Endothelial cell (in vitro differentiated cells): ENCODE measurements at regions not wholly inside any gene's neighbourhood (a gene's known extent, or its start where the extent isn't known, plus 50 kb on each side); places are given as distances from the start of the nearest gene placed in this dataset.

Experiments
- DNase-seq: peaks from one replicate; pipeline ENCODE4 v3.0.0; 2021; ENCODE audit warnings: low spot score
- H3K27ac Mint-ChIP-seq: one replicate; pipeline ENCODE4 v1.8.0; 2021; ENCODE audit warnings: mixed read lengths, inconsistent platforms; ENCODE audit not compliant: unreplicated experiment
- H3K27me3 Mint-ChIP-seq: one replicate; pipeline ENCODE4 v1.8.0; 2021; ENCODE audit warnings: mild to moderate bottlenecking, moderate library complexity, mixed read lengths, inconsistent platforms; ENCODE audit not compliant: unreplicated experiment
- H3K36me3 Mint-ChIP-seq: one replicate; pipeline ENCODE4 v1.8.0; 2021; ENCODE audit warnings: mild to moderate bottlenecking, low read depth, mixed read lengths, inconsistent platforms; ENCODE audit not compliant: unreplicated experiment
- H3K4me1 Mint-ChIP-seq: one replicate; pipeline ENCODE4 v1.8.0; 2021; ENCODE audit warnings: mild to moderate bottlenecking, mixed read lengths, inconsistent platforms; ENCODE audit not compliant: unreplicated experiment
- H3K4me3 Mint-ChIP-seq: one replicate; pipeline ENCODE4 v1.8.0; 2021; ENCODE audit warnings: mild to moderate bottlenecking, mixed read lengths, inconsistent platforms; ENCODE audit not compliant: unreplicated experiment
- H3K9me3 Mint-ChIP-seq: one replicate; pipeline ENCODE4 v1.8.0; 2021; ENCODE audit warnings: mixed read lengths, inconsistent platforms; ENCODE audit not compliant: unreplicated experiment
- TF ChIP-seq, protein P1 (sequence below): fragments of 200-600 bp; sonication (generic); IDR thresholded peaks from one replicate; pipeline ENCODE4 v1.5.0; 2021; ENCODE audit warnings: antibody characterized with exemption; ENCODE audit not compliant: unreplicated experiment

DNA sequence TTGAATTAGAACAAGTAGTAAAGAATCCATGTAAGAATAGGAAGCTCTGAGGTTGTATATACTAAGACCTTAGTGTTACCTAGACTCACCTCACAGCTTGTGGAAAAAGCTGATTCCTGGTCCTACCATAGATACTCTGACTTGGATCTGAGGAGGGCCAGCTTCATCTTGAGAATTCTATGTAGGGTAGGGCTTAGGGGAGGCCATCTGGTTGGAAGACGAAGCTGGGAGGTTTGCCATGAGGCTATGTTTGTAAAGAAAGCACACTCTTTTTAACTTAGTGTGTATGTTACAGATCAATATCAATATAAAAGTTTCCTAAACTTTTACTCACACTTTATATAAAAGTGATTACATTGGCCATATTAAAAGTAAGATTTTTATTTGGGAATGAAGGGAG is 77.1 kb upstream of the GALNT5 start:
- H3K9me3 Mint-ChIP-seq = no peaks in the 10 kb centered on the region
- no peaks in the 10 kb centered on the region for H3K36me3 Mint-ChIP-seq
- H3K4me3 Mint-ChIP-seq = no peak overlapping the region
- H3K27me3 Mint-ChIP-seq = no peaks in the 10 kb centered on the region
- H3K4me1 Mint-ChIP-seq = no peaks in the 10 kb centered on the region
- TF ChIP-seq, protein P1, sequence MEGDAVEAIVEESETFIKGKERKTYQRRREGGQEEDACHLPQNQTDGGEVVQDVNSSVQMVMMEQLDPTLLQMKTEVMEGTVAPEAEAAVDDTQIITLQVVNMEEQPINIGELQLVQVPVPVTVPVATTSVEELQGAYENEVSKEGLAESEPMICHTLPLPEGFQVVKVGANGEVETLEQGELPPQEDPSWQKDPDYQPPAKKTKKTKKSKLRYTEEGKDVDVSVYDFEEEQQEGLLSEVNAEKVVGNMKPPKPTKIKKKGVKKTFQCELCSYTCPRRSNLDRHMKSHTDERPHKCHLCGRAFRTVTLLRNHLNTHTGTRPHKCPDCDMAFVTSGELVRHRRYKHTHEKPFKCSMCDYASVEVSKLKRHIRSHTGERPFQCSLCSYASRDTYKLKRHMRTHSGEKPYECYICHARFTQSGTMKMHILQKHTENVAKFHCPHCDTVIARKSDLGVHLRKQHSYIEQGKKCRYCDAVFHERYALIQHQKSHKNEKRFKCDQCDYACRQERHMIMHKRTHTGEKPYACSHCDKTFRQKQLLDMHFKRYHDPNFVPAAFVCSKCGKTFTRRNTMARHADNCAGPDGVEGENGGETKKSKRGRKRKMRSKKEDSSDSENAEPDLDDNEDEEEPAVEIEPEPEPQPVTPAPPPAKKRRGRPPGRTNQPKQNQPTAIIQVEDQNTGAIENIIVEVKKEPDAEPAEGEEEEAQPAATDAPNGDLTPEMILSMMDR = no peak
- no peak for DNase-seq
- no peak overlapping the region for H3K27ac Mint-ChIP-seq

DNA sequence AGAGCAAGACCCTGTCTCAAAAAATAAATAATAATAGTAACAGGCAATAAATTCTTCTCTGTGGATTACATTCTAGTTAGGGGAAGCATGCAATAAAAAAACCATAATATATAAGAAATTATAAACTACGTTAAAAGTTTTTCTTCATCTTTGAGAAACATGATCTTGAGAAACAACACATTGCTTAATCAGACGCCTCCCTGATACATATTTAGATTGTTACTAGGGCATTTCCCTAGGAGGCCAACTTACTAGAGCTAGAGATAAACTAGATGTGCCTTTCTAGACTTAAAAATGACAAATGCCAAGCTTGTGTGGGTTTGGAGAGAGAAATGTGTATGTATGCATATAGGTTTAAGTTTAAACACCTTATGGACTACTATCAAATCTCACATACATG is 76.3 kb upstream of the GALNT5 start:
- Mint-ChIP-seq H3K27ac (no peak overlapping the region), H3K27me3 (no peaks in the 10 kb centered on the region), H3K9me3 (no peaks in the 10 kb centered on the region), H3K4me3 (no peak overlapping the region), H3K4me1 (no peaks in the 10 kb centered on the region), H3K36me3 (no peaks in the 10 kb centered on the region)
- no peak for DNase-seq
- TF ChIP-seq, protein P1 = no peak

DNA sequence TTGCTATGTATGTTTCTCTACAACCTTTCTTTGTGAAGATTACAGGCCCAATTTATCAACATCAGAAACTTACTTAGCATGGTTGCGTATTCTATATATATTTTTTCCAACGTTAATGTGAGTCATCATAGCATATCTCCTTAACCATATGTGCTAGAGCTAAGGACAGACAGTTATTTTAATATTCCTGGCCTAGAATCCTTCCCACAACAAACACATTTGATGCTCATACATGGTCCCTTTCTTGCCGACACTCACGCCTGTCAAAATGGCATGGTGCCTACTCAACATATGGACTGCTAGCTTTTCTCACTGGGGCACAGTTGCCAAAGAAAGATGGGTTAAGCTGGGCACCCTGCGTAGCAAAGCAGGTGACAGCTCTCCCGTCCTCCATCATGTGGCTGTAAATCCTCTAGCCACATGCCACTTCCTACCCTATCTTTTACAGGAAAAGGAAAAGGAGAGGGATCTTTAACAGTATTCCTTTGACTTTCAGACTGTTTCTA is 75.2 kb upstream of the GALNT5 start:
- DNase-seq = no peak
- no peak overlapping the region for H3K27ac Mint-ChIP-seq
- H3K4me1 Mint-ChIP-seq = no peaks in the 10 kb centered on the region
- H3K36me3 Mint-ChIP-seq = no peaks in the 10 kb centered on the region
- TF ChIP-seq, protein P1 = no peak
- peaks cover 3% of the 10 kb centered on the region for H3K27me3 Mint-ChIP-seq
- H3K4me3 Mint-ChIP-seq = no peak overlapping the region
- H3K9me3 Mint-ChIP-seq = no peaks in the 10 kb centered on the region

DNA sequence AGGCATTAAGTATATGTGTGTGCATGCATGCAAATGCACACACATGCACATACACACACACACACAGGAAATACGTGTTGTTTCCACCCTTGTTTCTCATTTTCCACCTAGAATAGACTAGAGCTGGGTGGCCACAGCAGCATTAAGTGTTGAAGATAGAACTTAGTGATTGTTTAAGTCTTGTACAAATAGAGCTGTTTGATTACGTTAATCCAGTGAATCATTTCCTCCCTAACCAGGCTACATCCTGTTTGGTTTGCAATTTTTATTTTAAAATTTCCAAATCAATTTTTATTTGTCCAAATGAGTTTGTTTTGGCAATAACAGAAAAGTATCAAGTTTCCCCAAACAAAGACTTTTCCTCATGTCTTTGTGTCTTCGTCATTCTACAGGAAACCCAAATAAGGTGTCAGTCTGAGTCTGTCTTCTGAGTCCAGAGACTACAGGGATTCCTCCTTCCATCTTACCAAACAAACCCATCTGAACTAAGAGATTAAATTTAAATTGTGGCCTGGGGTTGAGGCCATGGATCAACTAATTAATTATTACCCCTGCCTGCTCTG is 74.6 kb upstream of the GALNT5 start:
- no peaks in the 10 kb centered on the region for H3K36me3 Mint-ChIP-seq
- no peak overlapping the region for H3K4me3 Mint-ChIP-seq
- H3K27ac Mint-ChIP-seq = no peak overlapping the region
- TF ChIP-seq, protein P1 = no peak
- no peaks in the 10 kb centered on the region for H3K9me3 Mint-ChIP-seq
- H3K27me3 Mint-ChIP-seq = peaks cover 3% of the 10 kb centered on the region
- DNase-seq = no peak
- no peaks in the 10 kb centered on the region for H3K4me1 Mint-ChIP-seq

DNA sequence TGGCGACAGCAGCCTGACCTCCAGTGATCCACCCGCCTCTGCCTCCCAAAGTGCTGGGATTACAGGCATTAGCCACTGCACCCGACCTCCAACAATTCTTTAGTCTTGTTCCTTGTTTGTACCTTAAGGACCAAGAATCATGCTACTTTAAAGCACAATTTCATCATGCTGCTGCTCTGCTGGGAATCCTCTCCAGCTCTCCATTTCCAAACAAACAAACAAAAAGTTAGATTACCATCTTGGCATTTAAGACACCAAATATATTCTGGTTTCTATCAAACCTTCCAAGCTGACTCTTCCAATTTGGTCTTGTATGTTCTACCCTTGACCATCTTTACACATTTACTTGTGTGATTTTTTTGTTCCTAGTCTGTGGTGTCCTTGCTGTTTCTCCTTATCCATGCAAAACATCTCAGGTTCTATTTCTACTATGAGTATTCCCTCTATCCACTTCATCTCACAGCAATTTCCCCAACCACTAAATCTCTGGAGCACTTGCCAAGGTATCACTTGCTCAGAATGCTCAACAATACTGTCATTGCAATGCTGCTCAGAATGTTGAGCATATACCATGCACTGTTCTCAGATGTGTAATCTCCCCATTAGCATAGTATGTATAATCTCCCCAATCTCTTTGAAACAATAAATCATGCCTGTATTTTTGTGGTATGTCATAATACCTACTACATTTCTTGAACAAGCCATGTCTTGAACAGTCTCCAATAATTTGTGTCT is 73.2 kb upstream of the GALNT5 start:
- peaks cover 3% of the 10 kb centered on the region for H3K27me3 Mint-ChIP-seq
- no peak overlapping the region for H3K4me3 Mint-ChIP-seq
- TF ChIP-seq, protein P1 = no peak
- H3K4me1 Mint-ChIP-seq = no peaks in the 10 kb centered on the region
- H3K36me3 Mint-ChIP-seq = no peaks in the 10 kb centered on the region
- H3K9me3 Mint-ChIP-seq = no peaks in the 10 kb centered on the region
- no peak for DNase-seq
- peak overlapping the region; percentile 5 for H3K27ac Mint-ChIP-seq
